WTC11 (cell line): ENCODE measurements at regions not wholly inside any gene's neighbourhood (a gene's known extent, or its start where the extent isn't known, plus 50 kb on each side); places are given as distances from the start of the nearest gene placed in this dataset.

Experiments used
- ATF1 ChIP-seq: sonication (generic); formaldehyde crosslinking; IDR thresholded peaks from 2 replicates; pipeline ENCODE4 v1.8.1; 2023; ENCODE audit warnings: mild to moderate bottlenecking, moderate library complexity, missing genetic modification reagents
- ATF2 ChIP-seq: sonication (generic); formaldehyde crosslinking; IDR thresholded peaks from 2 replicates; pipeline ENCODE4 v1.8.1; 2022; ENCODE audit warnings: low read depth, missing genetic modification reagents, borderline replicate concordance
- ATF3 ChIP-seq: sonication (generic); formaldehyde crosslinking; conservative IDR thresholded peaks from 2 replicates; pipeline ENCODE4 v1.8.1; 2022; ENCODE audit warnings: mild to moderate bottlenecking, missing genetic modification reagents
- CTCF ChIP-seq: fragments of 200-600 bp; IDR thresholded peaks from 2 replicates; pipeline ENCODE4 v1.8.0; 2022; ENCODE audit warnings: antibody characterized with exemption
- ETV6 ChIP-seq: sonication (generic); formaldehyde crosslinking; IDR thresholded peaks from 2 replicates; pipeline ENCODE4 v1.8.1; 2022; ENCODE audit warnings: mild to moderate bottlenecking, missing genetic modification reagents
- FOXK1 ChIP-seq: sonication (generic); formaldehyde crosslinking; IDR thresholded peaks from 2 replicates; pipeline ENCODE4 v1.8.0; 2022; ENCODE audit warnings: mild to moderate bottlenecking, moderate library complexity, missing genetic modification reagents
- HMGXB4 ChIP-seq: sonication (generic); formaldehyde crosslinking; IDR thresholded peaks from 2 replicates; pipeline ENCODE4 v1.8.1; 2023; ENCODE audit warnings: mild to moderate bottlenecking, moderate library complexity, missing genetic modification reagents
- NFYB ChIP-seq: sonication (generic); formaldehyde crosslinking; conservative IDR thresholded peaks from 2 replicates; pipeline ENCODE4 v1.8.0; 2022; ENCODE audit warnings: low read depth, missing genetic modification reagents
- NR2C2 ChIP-seq: sonication (generic); formaldehyde crosslinking; IDR thresholded peaks from 2 replicates; pipeline ENCODE4 v1.8.0; 2022; ENCODE audit warnings: mild to moderate bottlenecking, missing genetic modification reagents
- TEAD1 ChIP-seq: sonication (generic); formaldehyde crosslinking; IDR thresholded peaks from 2 replicates; pipeline ENCODE4 v1.8.0; 2022; ENCODE audit warnings: mild to moderate bottlenecking, missing genetic modification reagents
- ZBTB21 ChIP-seq: sonication (generic); formaldehyde crosslinking; IDR thresholded peaks from 2 replicates; pipeline ENCODE4 v1.8.1; 2023; ENCODE audit warnings: mild to moderate bottlenecking, missing genetic modification reagents, borderline replicate concordance

GRCh38 chr10:128414568-128414967, 288.3 kb upstream of the MKI67 start:
- TF ChIP-seq HMGXB4 (CRISPR knock-in tag) (no peak), CTCF (no peak), FOXK1 (no peak), ATF1 (CRISPR knock-in tag) (no peak), NR2C2 (no peak), NFYB (CRISPR knock-in tag) (no peak), ATF3 (CRISPR knock-in tag) (no peak), ETV6 (CRISPR knock-in tag) (no peak), TEAD1 (CRISPR knock-in tag) (no peak), ZBTB21 (no peak), ATF2 (no peak)
